ENCODE measurements at regions not wholly inside any gene's neighbourhood (a gene's known extent, or its start where the extent isn't known, plus 50 kb on each side); places are given as distances from the start of the nearest gene placed in this dataset.

DNA sequence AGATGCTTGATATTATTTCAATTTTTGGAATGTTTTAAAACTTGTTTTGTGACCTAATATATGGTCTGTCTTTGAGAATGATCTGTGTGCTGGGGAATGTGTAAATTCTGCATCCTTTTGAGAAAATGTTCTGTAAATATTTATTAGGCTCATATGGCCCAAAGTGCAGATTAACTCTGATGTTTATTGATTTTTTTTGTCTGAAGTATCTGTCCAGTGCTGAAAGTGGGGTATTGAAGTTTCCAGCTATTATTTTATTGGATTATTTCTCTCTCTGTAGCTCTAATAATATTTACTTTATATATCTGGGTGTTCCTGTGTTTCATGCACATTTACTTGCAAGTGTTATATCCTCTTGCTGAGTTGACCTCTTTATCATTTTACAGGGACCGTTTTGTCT lies 1397.2 kb downstream of the PLA2G4A start:
- DNase-seq = no peak

- DNase-seq = no peak
Observed at GRCh38 chr1:188228623-188229022, 1399.9 kb downstream of the PLA2G4A start.

GRCh38 chr1:188237573-188238348 lies 1409.0 kb downstream of the PLA2G4A start:
- DNase-seq = no peak

GRCh38 chr1:188240772-188241406 lies 1412.1 kb downstream of the PLA2G4A start:
- DNase-seq = no peak

DNA sequence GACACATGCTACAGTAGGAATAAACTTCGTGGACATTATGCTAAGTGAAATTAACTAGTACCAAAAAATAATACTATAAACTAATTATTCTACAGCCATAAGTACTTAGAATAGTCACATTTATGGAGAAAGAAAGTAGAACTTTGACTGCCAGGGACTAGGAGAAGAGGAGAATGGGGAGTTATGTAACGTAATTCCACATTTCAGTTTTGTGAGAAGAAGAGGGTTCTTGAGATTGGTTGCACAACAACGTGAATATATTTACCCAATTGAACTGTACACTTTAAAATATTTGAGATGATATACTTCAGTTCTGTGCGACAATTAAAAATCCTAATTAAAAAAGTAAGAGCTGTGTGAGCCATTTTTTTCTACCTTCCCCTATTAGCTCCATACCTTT lies 1412.9 kb downstream of the PLA2G4A start:
- DNase-seq = no peak

DNA sequence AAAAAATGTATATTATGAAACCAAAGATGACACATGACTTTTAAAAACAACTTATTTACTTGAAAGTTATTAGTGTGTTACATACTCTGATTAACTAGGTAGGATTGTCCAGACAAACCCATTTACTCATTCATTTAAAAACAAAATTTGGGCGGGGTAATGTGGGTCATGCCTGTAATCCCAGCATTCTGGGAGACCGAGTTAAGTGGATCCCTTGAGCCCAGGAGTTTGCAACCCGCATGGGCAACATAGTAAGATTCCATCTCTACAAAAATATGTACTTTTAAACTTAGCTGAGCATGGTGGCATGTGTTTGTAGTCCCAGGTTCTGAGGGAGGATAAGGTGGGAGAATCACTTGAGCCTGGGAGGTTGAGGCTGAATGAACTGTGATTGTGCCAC lies 1414.7 kb downstream of the PLA2G4A start:
- no peak for DNase-seq

- DNase-seq = no peak
Observed at GRCh38 chr1:188244681-188245080, 1415.9 kb downstream of the PLA2G4A start.

GRCh38 chr1:188247255-188247654 lies 1418.5 kb downstream of the PLA2G4A start:
- no peak for DNase-seq

DNA sequence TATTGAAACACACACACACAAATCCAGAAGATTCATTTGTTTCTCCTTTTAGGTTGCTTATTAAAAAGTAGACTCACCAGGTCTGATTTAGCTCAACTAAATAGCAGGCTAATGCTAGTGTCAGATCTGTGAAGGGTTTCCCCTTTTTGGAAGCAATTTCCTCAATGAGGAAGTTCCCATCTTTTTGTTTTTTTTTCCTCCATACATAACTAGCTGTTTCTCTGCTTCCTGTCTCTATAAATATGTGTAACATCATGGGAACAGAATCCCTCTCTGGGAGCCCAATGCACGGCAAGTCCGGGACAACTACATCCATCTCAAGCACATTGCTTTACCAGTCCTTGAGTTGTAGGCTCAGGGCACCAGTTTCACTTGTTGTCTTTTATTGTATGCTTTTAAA lies 1421.1 kb downstream of the PLA2G4A start:
- no peak for DNase-seq

- no peak for DNase-seq
Observed at GRCh38 chr1:188251036-188251435, 1422.3 kb downstream of the PLA2G4A start.

- no peak for DNase-seq
Observed at GRCh38 chr1:188261849-188262248, 1433.1 kb downstream of the PLA2G4A start.

- DNase-seq = no peak
Observed at GRCh38 chr1:188269956-188270355, 1441.2 kb downstream of the PLA2G4A start.

DNA sequence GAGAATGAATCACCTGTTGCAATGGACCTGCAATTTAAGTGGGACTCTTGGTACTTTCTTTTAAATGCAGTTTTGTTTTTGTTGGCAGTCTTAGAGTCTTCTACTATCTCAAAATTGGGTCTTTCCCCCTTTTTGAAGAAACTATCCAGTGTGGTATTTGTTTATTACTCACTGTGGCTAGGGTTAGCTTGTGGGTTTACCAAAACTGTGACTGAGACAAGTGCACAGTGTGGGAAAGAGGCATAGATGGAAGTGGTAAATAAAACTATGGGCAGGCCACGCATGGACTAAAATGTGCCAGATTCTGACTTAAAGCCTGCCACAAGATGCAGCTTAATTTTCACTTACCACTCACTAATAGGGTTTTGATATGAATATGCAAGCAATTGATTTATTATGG lies 1441.7 kb downstream of the PLA2G4A start:
- no peak for DNase-seq

DNA sequence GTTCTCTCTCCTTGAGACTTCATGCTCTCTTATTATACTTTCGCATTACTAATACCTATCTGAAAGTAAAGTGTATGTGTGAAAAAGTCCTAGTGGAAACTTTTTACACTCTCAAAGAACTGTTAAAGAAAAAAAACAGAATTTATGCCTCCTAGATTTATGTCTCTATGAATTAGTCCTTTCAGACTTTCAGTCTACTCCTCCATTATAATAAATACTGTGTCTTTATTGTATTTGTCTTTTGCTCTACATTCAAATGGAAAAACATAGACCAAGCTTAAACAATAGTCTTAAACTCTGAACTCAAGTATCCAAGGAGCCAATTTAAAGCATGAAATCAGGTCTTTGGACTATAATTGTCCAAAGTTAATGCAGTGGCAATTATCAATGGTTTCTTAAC lies 1449.0 kb downstream of the PLA2G4A start:
- DNase-seq = no peak

GRCh38 chr1:188281921-188282320 lies 1453.2 kb downstream of the PLA2G4A start:
- DNase-seq = no peak

DNA sequence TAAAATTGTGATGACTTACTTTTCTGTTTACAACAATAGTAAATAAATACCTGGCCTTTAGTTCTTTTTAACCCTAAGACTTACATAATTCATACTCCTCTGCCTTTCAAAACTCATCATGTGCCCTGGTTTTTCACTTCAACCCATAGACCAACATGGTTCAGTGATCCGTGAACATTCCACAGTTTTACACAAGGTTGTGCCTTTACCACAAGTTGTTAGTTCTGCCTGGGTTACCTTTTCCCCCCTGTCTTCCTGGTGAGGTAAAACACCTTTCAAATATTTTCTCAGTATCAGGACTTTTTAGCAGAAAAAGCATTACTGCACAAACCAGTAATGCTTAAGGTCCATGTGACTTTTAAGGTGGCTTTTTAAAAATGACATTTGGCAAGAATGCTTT lies 1466.4 kb downstream of the PLA2G4A start:
- DNase-seq = no peak

GRCh38 chr1:188302746-188303145 lies 1474.0 kb downstream of the PLA2G4A start:
- no peak for DNase-seq

GRCh38 chr1:188314557-188315137 lies 1485.9 kb downstream of the PLA2G4A start:
- no peak for DNase-seq

DNA sequence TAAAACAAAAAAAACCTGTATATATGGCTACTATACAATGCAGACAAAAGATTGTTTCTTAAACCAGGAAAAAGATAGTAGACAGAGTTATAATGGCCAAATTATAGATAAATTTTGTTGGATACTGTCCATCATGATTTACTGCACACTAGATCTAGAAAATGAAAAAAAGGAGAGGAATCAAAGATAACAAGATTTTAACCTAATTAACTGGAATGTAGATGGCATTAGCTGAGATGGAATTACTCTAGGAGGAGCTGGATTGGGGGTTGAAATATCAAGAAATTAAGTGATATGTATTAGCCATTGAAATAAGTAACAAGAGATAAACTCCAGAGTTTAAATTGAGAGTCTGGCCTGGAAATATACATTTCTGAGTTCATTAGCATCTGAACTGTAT lies 1489.1 kb downstream of the PLA2G4A start:
- no peak for DNase-seq

- DNase-seq = no peak
Observed at GRCh38 chr1:188325211-188325610, 1496.5 kb downstream of the PLA2G4A start.

DNA sequence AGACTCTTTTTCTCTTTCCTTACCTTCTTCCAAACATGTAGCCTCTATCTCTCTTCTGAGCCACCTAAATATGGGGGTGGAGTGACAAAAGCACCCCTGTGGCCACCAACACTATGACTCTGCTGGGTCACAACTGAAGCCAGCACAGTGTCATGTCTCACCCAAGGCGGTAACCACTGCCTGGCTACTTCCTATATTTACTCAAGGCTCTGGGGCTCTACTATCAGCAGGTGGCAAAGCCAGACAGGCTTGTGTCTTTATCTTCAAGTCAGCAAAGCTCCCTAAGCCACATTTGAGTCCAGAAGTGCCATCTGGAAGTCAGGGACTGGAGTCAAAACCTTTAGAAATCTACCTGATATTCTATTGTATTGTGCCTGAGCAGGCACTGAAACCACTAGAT lies 1515.2 kb downstream of the PLA2G4A start:
- no peak for DNase-seq

GRCh38 chr1:188350104-188350503 lies 1521.4 kb downstream of the PLA2G4A start:
- no peak for DNase-seq

DNA sequence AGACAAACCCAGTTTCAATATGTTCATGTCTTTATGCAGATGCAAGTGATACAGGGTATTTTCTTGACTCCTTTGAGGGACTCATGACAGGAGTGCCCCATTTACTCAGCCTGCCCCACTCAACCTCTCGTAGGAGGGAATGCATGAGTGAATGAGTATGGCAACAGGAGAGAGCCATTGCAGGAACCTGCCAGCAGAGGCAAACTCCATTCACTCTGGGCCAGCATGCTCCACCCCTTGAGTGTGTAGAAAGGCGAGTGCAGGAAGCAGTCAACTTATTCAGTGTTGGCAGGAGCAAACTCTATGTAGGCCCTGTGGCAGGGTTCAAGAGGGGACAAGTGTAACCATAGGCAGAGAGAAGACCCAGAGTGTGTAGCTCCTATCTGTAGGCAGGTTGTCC lies 1526.3 kb downstream of the PLA2G4A start:
- no peak for DNase-seq

- DNase-seq = no peak
Observed at GRCh38 chr1:188355847-188356246, 1527.1 kb downstream of the PLA2G4A start.

All from T1000 (cell line).